ENCODE measurements at regions not wholly inside any gene's neighbourhood (a gene's known extent, or its start where the extent isn't known, plus 50 kb on each side); places are given as distances from the start of the nearest gene placed in this dataset.

GRCh38 chr16:7085776-7086175 lies 246.9 kb upstream of the RBFOX1 start:
- Histone ChIP-seq H3K4me1 (no peaks in the 10 kb centered on the region), H3K9me3 (peaks cover 0 to 5% (median 0%) of the 10 kb centered on the region in 8 donors), H3K27me3 (replicated peaks in 1 of 7) (no peaks in the 10 kb centered on the region), H3K27ac (no peak overlapping the region), H3K4me3 (no peak overlapping the region), H3K36me3 (no peaks in the 10 kb centered on the region)
- no peak for TF ChIP-seq POLR2A (IDR thresholded peaks at IDR 0.05)
- intact Hi-C loops (cut with DNase I; ENCODE audit: low total_unique reads) = no loop called here
- 71 to 79% (median 72%) methylated on average over 4 of the region's 4 CpGs for WGBS, 5 donors
- no peak for DNase-seq

DNA sequence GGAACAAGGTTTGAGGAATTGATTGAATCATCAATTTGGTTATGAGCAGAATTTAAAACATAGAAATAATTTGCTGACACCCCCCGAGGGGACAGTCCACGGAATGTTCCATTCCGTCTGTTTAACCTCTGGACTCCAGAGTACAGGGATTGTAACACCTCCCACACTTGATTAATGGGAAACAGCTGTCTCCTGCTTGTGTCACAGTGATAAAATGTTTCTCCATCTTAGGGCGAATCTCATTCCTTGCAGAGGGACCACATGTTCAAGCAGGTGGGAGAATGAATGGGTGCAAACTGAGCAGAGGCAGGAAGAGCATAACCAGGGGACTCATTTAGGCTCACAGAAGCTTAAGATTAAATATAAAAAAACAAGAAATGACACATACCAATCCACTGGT lies 249.5 kb upstream of the RBFOX1 start:
- Histone ChIP-seq H3K27ac (no peak overlapping the region), H3K4me1 (no peaks in the 10 kb centered on the region), H3K4me3 (no peak overlapping the region), H3K36me3 (no peaks in the 10 kb centered on the region), H3K27me3 (replicated peaks in 1 of 7) (no peaks in the 10 kb centered on the region), H3K9me3 (peaks cover 0 to 10% (median 0%) of the 10 kb centered on the region in 8 donors)
- 21 to 52% (median 45%) methylated on average over 4 of the region's 4 CpGs for WGBS, 5 donors
- intact Hi-C loops (cut with DNase I; ENCODE audit: low total_unique reads) = no loop called here
- no peak for TF ChIP-seq POLR2AphosphoS5 (IDR thresholded peaks at IDR 0.05)
- TF ChIP-seq, protein P1, sequence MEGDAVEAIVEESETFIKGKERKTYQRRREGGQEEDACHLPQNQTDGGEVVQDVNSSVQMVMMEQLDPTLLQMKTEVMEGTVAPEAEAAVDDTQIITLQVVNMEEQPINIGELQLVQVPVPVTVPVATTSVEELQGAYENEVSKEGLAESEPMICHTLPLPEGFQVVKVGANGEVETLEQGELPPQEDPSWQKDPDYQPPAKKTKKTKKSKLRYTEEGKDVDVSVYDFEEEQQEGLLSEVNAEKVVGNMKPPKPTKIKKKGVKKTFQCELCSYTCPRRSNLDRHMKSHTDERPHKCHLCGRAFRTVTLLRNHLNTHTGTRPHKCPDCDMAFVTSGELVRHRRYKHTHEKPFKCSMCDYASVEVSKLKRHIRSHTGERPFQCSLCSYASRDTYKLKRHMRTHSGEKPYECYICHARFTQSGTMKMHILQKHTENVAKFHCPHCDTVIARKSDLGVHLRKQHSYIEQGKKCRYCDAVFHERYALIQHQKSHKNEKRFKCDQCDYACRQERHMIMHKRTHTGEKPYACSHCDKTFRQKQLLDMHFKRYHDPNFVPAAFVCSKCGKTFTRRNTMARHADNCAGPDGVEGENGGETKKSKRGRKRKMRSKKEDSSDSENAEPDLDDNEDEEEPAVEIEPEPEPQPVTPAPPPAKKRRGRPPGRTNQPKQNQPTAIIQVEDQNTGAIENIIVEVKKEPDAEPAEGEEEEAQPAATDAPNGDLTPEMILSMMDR (IDR thresholded peaks at IDR 0.05 in 8 of 11, conservative IDR thresholded peaks at IDR 0.05 in 3 of 11) = no peak
- TF ChIP-seq POLR2A (IDR thresholded peaks at IDR 0.05) = no peak
- no peak for DNase-seq

GRCh38 chr16:7077636-7078035 lies 255.0 kb upstream of the RBFOX1 start:
- intact Hi-C loops (cut with DNase I; ENCODE audit: low total_unique reads) = no loop called here
- no peaks in the 10 kb centered on the region for H3K36me3 ChIP-seq
- WGBS, 5 donors = 75 to 85% (median 77%) methylated on average over 4 of the region's 4 CpGs
- H3K27me3 ChIP-seq (replicated peaks in 1 of 7) = no peaks in the 10 kb centered on the region
- no peaks in the 10 kb centered on the region for H3K4me1 ChIP-seq
- DNase-seq = no peak
- H3K27ac ChIP-seq = no peak overlapping the region
- H3K4me3 ChIP-seq = no peak overlapping the region
- TF ChIP-seq, protein P1 (IDR thresholded peaks at IDR 0.05 in 8 of 11, conservative IDR thresholded peaks at IDR 0.05 in 3 of 11) = no peak
- no peak for TF ChIP-seq POLR2AphosphoS5 (IDR thresholded peaks at IDR 0.05)
- no peak for TF ChIP-seq POLR2A (IDR thresholded peaks at IDR 0.05)
- peaks cover 0 to 39% (median 20%) of the 10 kb centered on the region in 8 donors for H3K9me3 ChIP-seq

DNA sequence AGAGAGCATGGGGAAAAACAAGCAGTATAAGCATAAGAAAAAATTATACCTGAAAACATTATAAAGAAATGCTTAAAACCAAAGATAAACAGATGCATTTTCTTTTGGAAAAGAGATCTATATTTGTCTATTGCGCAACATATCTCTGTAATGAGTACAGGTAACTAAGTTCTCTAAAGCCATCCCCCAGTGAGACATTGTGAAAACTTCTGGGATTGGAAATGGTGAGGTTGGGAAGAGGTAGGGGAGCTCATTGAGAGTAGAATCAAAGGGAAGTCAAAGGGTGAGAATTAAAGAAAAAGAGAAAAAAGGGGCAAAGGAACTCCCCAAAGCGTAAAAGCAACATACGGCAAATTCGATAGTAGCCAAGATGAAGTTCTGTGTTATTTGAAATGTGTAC lies 257.9 kb upstream of the RBFOX1 start:
- 90 to 97% (median 95%) methylated on average over 4 of the region's 4 CpGs for WGBS, 5 donors
- intact Hi-C loops (cut with DNase I; ENCODE audit: low total_unique reads) = no loop called here
- TF ChIP-seq, protein P1 (IDR thresholded peaks at IDR 0.05 in 8 of 11, conservative IDR thresholded peaks at IDR 0.05 in 3 of 11) = no peak
- TF ChIP-seq POLR2AphosphoS5 (IDR thresholded peaks at IDR 0.05) = no peak
- TF ChIP-seq POLR2A (IDR thresholded peaks at IDR 0.05) = no peak
- Histone ChIP-seq H3K27me3 (replicated peaks in 1 of 7) (no peaks in the 10 kb centered on the region), H3K9me3 (peaks cover 0 to 46% (median 23%) of the 10 kb centered on the region in 8 donors), H3K27ac (no peak overlapping the region), H3K4me1 (no peaks in the 10 kb centered on the region), H3K4me3 (no peak overlapping the region), H3K36me3 (no peaks in the 10 kb centered on the region)
- DNase-seq = no peak

DNA sequence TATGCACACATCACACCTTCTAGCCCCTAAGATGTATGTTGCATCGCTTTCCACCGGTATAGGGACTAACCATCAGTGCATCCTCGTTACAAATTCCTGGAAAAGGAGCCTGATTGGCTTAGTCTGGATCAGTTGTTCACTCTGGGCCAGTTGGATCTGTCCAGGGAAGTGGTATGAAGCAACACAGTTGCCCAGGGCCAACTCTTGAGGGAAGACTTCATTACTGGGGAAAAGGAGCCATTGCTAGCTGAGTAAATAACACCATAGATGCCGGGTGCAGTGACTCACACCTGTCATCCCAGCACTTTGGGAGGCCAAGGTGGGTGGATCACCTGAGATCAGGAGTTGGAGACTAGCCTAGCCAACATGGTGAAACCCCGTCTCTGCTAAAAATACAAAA lies 275.2 kb upstream of the RBFOX1 start:
- DNase-seq = no peak
- intact Hi-C loops (cut with DNase I; ENCODE audit: low total_unique reads) = no loop called here
- Histone ChIP-seq H3K27me3 (replicated peaks in 1 of 7) (no peaks in the 10 kb centered on the region), H3K27ac (no peak overlapping the region), H3K4me1 (no peaks in the 10 kb centered on the region), H3K9me3 (peaks cover 0 to 10% (median 0%) of the 10 kb centered on the region in 8 donors), H3K4me3 (no peak overlapping the region), H3K36me3 (no peaks in the 10 kb centered on the region)
- 78 to 84% (median 80%) methylated on average over 5 of the region's 5 CpGs for WGBS, 5 donors
- TF ChIP-seq, protein P1 (IDR thresholded peaks at IDR 0.05 in 8 of 11, conservative IDR thresholded peaks at IDR 0.05 in 3 of 11) = no peak
- TF ChIP-seq POLR2A (IDR thresholded peaks at IDR 0.05) (no peak), POLR2AphosphoS5 (IDR thresholded peaks at IDR 0.05) (no peak)
